Stimulated activated CD8-positive, alpha-beta memory T cell treated with anti-CD3 and anti-CD28 coated beads, Interleukin-4, amount 100 ng/mL, for 24 hours (primary cell): ENCODE measurements at regions not wholly inside any gene's neighbourhood (a gene's known extent, or its start where the extent isn't known, plus 50 kb on each side); places are given as distances from the start of the nearest gene placed in this dataset.
"Not testable (repeated sequence)": the region's sequence is repeated elsewhere in the genome, so short reads cannot be mapped to it uniquely, and the experiment has no call there.

Experiments used
- DNase-seq: peaks from one replicate; pipeline ENCODE4 v3.0.0-alpha.2; 2020; ENCODE audit warnings: low read depth

- DNase-seq = not testable (repeated sequence)
These were observed 645.8 kb downstream of the FRK start for GRCh38 chr6:115414916-115415315.

DNA sequence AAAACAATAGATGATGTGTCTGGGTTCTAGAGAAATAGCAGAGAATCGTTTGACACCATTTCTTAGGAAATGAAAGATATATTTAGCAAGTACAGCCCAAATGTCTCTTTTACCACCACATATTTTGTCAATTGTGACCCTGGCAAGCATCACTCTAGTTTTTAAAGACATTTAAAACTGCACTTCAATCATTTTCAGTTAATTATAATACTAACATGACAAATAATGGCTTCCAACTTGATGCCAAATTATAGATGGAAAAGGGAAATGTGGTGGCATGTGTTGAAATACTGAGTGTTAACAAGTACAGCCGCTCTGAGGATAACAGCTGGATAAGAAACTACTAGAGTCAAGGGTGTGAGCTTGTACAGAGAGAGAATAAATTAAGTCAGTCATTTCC lies 648.9 kb downstream of the FRK start:
- no peak for DNase-seq

DNA sequence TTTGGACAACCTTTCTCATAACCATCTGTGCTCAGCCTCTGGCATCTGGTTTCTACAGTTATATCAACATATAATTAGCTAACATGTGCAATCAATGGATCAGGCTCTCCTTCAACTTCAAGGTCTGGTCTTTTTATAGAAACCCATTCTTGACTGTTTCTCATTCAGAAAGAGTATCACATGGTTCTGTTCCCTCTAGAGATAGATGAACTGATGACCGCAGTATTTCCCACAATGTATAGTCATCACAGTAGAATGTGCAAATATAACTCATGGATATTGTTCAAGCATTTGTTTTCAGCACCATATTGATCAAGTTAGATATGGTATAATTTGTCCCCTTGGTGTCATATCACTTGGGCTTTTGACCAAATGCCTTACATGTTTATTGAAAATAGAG lies 656.2 kb downstream of the FRK start:
- DNase-seq = no peak

GRCh38 chr6:115398607-115399006 lies 662.1 kb downstream of the FRK start:
- DNase-seq = no peak

DNA sequence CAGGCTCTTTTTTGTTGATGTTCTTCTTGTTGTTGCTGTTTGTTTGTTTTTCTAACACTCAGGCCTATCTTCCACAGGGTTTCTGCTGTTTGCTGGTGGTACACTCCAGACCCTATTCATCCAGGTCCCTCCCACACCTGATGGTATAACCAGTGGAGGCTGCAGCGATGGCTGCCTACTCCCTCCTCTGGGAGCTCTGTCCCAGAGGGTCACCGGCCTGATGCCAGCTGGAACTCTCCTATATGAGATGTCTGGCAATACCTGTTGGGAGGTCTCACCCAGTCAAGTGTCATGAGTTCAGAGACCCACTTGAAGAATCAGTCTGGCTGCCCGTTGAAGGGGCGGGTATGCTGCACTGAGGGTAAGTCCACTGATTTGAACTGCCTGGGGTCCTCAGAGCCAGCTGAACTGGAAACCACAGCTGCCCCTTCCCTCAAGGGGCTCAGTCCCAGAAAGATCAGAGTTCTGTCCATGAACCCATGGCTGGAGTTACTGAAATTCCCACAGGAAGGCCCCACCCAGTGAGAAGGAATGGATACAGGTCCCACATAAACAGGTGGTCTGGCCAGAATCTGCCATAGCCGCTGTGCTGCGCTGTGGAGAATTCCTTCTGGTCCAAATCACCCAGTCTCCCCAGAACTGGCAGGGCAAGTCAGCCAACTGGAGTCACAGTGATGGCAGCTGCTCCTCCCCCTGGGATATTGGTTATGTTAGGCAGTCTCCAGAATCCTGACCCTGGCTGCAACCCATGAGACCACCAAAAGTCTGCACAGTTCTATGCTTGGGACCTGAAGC lies 664.4 kb downstream of the FRK start:
- no peak for DNase-seq

DNA sequence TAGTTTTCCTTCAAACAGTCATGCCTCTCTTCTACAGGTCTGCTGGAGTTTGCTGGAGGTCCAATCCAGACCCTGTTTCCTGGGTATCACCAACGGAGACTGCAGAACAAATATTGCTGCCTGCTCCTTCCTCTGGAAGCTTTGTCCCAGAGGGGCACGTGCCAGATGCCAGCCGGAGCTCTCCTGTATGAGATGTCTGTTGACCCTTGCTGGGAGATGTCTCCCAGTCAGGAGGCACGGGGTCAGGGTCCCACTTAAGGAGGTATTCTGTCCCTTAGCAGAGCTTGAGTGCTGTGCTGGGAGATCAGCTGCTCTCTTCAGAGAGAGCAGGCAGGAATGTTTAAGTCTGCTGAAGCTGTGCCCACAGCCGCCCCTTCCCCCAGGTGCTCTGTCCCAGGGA lies 666.9 kb downstream of the FRK start:
- no peak for DNase-seq

DNA sequence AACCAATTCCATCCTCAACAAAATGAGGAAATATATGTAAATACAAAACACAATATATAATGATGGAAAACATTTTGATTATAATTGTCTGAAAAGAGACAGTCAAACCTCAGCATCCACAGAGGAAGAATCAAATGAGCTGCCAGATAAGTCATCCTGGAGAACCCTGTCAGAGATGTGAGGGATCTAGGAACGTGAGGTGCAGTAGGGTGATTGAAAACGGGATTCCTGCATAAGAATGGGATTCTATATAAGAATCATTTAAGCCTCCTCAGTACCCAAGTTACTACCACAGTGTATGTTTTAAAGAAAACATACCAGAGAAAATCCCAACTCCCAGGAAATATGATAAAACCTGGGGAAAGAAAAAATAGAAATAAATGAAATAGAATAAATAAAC lies 690.5 kb downstream of the FRK start:
- no peak for DNase-seq

GRCh38 chr6:115365783-115366182 lies 694.9 kb downstream of the FRK start:
- no peak for DNase-seq

- no peak for DNase-seq
These were observed 697.3 kb downstream of the FRK start for GRCh38 chr6:115363379-115363778.

GRCh38 chr6:115362234-115362633 lies 698.5 kb downstream of the FRK start:
- no peak for DNase-seq

- no peak for DNase-seq
These were observed 699.9 kb downstream of the FRK start for GRCh38 chr6:115360602-115361325.

- DNase-seq = no peak
These were observed 702.1 kb downstream of the FRK start for GRCh38 chr6:115358616-115359015.

DNA sequence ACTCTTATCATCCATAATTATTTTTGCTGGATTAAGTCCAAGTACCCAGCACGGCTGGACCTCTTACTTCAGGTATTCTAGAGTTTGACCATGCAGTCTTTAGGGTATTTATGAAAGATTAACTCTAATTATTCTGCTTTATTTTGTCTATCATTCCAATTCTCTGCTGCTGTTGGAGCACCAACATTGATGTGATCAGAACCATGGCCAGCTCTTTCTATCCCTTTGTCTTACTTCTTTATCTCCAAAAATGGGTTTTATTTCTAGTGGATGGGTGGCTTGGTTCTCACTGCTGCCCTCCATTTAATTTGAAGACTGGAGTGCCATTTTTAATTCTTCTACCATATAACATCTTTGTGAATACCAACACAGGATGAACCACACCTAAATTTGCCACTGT lies 704.3 kb downstream of the FRK start:
- DNase-seq = no peak

DNA sequence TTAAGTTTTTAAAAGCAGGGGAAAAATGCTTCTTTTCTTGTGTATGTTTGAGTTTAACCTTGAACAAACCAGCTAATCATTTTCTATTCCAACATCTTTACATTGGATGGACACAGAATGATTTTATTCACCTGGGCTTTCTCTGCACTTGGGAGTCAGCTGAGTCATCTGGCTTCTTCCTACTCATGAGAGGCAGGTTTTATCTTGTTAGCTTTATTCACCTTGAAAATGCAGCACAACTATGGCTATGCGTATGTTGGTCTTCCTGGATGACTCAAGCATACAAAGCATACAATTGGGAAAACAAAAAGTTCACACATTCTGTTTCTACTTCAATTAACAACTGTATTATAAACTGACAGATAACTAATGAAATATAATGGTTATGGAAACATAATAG lies 737.7 kb downstream of the FRK start:
- no peak for DNase-seq

- no peak for DNase-seq
These were observed 740.9 kb downstream of the FRK start for GRCh38 chr6:115319823-115320222.

GRCh38 chr6:115310156-115310555 lies 750.5 kb downstream of the FRK start:
- DNase-seq = no peak

DNA sequence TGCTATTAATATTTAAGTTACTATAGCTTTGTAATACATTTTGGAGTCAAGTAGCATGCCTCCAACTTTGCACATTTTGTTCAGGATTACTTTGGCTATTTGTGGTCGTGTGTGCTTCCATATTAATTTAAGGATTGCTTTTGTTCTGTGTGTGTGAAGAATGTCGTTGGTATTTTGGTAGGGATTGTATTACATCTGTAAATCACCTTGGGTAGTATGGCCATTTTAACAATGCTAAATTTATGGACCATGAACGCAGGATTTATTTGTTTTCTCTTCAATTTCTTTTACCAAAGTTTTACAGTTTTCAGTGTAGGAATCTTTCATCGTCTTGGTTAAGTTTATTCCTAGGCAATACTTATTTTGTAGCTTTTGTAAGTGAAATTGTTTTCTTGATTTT lies 758.0 kb downstream of the FRK start:
- DNase-seq = no peak

DNA sequence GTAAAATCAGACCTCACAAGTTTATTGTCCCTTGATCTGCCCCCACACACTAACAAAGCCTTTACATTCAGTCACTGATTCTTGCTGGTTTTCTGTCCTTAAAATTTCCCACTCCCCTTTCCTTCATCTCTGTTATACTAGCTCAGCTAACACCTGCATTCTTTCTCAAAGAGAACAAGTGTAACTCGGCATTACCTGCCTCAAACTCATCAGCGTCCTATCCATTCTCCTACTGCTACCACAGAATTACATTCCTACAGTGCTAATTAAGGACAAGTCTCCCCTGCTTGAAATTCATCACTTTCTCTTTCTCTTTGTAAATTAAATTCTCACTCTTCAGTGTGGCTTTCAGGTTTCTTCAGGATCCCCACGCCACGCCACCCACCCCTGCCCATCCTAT lies 773.2 kb downstream of the FRK start:
- no peak for DNase-seq

DNA sequence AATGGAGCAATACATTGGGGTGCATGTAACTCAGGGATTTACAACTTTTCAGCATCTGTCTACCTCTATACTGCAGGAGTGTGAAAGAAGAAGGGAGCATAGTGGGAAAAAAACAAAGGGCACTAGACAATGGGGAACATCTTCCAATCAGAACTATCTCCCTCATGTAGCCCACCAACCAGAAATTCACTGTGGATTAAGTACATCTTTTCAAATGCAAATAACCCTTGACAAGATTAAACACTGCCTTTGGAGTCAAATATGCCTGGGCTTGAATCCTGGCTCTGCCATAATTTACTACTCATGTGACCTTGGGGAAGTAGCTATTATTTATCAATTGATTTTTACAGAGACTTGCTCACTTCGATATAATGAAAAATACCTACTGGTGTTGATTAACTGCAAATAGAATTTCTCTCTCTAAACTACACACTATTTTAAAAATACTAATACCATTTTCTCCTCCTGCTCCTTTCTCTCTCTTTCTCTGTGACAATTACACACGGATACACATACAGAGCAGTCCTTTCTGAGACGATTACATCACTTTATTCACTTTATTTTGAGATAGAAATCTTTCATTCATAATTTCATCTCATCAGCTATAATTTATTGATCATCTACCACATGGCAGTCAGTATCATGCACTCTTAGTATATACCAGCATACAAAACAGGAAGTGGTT lies 783.7 kb downstream of the FRK start:
- DNase-seq = no peak

GRCh38 chr6:115272311-115272710 lies 788.4 kb downstream of the FRK start:
- DNase-seq = no peak

GRCh38 chr6:115271434-115271833 lies 789.3 kb downstream of the FRK start:
- no peak for DNase-seq

DNA sequence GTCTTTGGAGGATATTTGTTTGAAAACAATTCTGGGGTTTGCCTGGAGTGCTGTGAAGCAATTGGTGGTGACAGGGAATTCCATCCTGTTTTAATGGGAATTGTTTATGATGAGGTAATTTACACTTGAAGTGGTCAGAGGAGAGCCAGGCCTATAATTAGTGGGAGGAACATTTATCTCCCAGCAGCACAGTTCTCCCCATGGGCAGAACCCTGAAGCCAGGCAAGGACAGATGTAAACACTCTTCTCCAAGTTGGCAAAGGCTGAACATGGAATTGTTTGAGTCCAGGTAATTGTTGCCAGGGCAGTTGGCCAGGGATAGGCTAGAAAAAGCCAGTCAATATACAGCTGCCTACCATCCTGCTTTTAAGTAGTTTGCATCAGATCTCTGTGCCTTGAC lies 789.7 kb downstream of the FRK start:
- DNase-seq = no peak

- DNase-seq = no peak
These were observed 819.3 kb downstream of the FRK start for GRCh38 chr6:115241373-115241772.
